Spleen (tissue), 11 donors: ENCODE measurements at regions not wholly inside any gene's neighbourhood (a gene's known extent, or its start where the extent isn't known, plus 50 kb on each side); places are given as distances from the start of the nearest gene placed in this dataset.

ENCODE experiments used
- DNase-seq: peaks from one replicate; pipeline ENCODE4 v3.0.0-alpha.2; 2020
- H3K27ac ChIP-seq, 8 donors: fragments of 200-600 bp; sonication (generic) in 7 of 8; 1 replicate in 4 of 8; 2 replicates in 4 of 8; pipeline versions ENCODE4 v1.5.0 to v1.8.0; 2016 to 2021; ENCODE audit warnings: inconsistent platforms in 4 of 8, mild to moderate bottlenecking in 4 of 8, moderate library complexity in 1 of 8
- H3K27me3 ChIP-seq, 7 donors: fragments of 200-600 bp; sonication (generic) in 6 of 7; replicated peaks in 1 of 7; 1 replicate in 4 of 7; 2 replicates in 3 of 7; pipeline versions ENCODE4 v1.5.0 to v1.8.0; 2016 to 2021; ENCODE audit warnings: inconsistent platforms in 3 of 7, mild to moderate bottlenecking in 1 of 7
- H3K36me3 ChIP-seq, 6 donors: fragments of 200-600 bp; sonication (generic) in 5 of 6; 1 replicate in 4 of 6; 2 replicates in 2 of 6; pipeline versions ENCODE4 v1.5.0 to v1.8.0; 2016 to 2021; ENCODE audit warnings: inconsistent platforms in 2 of 6
- H3K4me1 ChIP-seq, 6 donors: fragments of 200-600 bp; sonication (generic) in 5 of 6; 1 replicate in 3 of 6; 2 replicates in 3 of 6; pipeline versions ENCODE4 v1.5.0 to v1.8.0; 2016 to 2021; ENCODE audit warnings: inconsistent platforms in 3 of 6
- H3K4me3 ChIP-seq, 8 donors: fragments of 200-600 bp; sonication (generic) in 7 of 8; 1 replicate in 4 of 8; 2 replicates in 4 of 8; pipeline versions ENCODE4 v1.5.0 to v1.8.0; 2016 to 2021; ENCODE audit warnings: inconsistent platforms in 4 of 8, mild to moderate bottlenecking in 4 of 8, moderate library complexity in 2 of 8
- H3K9me3 ChIP-seq, 8 donors: fragments of 200-600 bp; sonication (generic) in 7 of 8; 1 replicate in 4 of 8; 2 replicates in 4 of 8; pipeline versions ENCODE4 v1.5.0 to v1.8.0; 2016 to 2021; ENCODE audit warnings: inconsistent platforms in 4 of 8
- CTCF ChIP-seq, 11 experiments: fragments of 200-600 bp in 7 of 11; fragments of 450-650 bp in 4 of 11; sonication (generic) in 4 of 11; IDR thresholded peaks in 8 of 11; conservative IDR thresholded peaks in 3 of 11; 1 replicate in 7 of 11; 2 replicates in 4 of 11; pipeline versions ENCODE4 v1.4.0 to v1.8.0; 2016 to 2021; ENCODE audit warnings: antibody characterized with exemption in 11 of 11, inconsistent platforms in 4 of 11, mild to moderate bottlenecking in 1 of 11
- POLR2A ChIP-seq, 3 donors: fragments of 450-650 bp; IDR thresholded peaks; one replicate each; pipeline ENCODE4 v1.5.1; 2017; ENCODE audit warnings: antibody characterized with exemption in 3 of 3, mild to moderate bottlenecking in 1 of 3
- POLR2AphosphoS5 ChIP-seq, 3 donors: sonication (generic); formaldehyde crosslinking; IDR thresholded peaks; one replicate each; pipeline ENCODE4 v1.5.1; 2017; ENCODE audit warnings: antibody characterized with exemption in 3 of 3
- WGBS, 5 donors: extraction: QIAGEN DNeasy Blood & Tissue Kit in 3 of 5; methylation state at CpG; one replicate each; pipeline versions ENCODE4 v1.1.5 to v1.1.7; 2013 to 2018; 5-methylcytosine and 5-hydroxymethylcytosine counted together
- intact Hi-C: fragments of 100-400 bp; cut with DNase I; formaldehyde crosslinking; loops from one replicate; pipeline ENCODE4 v1.15.0; 2023; ENCODE audit warnings: low total_unique reads
- donor health status: healthy with polysubstance abuse.
- donor health status: DM: no; HTN: no; CAD: no; lungs with moderate emphysema.
- donor health status: DM: no; HTN: no; CAD: no.
- donor health status: Bipolar disorder and iron deficiency.
- donor health status: healthy.
- donor health status: DM: no; HTN: no; CAD: no.
- donor health status: DM: yes; HTN: yes; CAD: no.

- Histone ChIP-seq H3K4me3 (no peak overlapping the region), H3K4me1 (no peaks in the 10 kb centered on the region), H3K27me3 (no peaks in the 10 kb centered on the region), H3K36me3 (no peaks in the 10 kb centered on the region), H3K27ac (no peak overlapping the region), H3K9me3 (peaks cover 0 to 3% (median 0%) of the 10 kb centered on the region in 8 donors)
- DNase-seq: no peak
- TF ChIP-seq POLR2A (IDR thresholded peaks at IDR 0.05) (no peak), POLR2AphosphoS5 (IDR thresholded peaks at IDR 0.05) (no peak), CTCF (IDR thresholded peaks at IDR 0.05 in 8 of 11, conservative IDR thresholded peaks at IDR 0.05 in 3 of 11) (no peak)
- intact Hi-C loops: no loop called here
Measured at GRCh38 chrX:46034868-46035267, 510.4 kb downstream of the ZNF674 start.

- intact Hi-C loops: no loop called here
Measured at GRCh38 chrX:46029777-46030176, 515.4 kb downstream of the ZNF674 start.

GRCh38 chrX:46016296-46016695, 528.9 kb downstream of the ZNF674 start:
- 74 to 94% (median 93%) methylated on average over 18 of the region's 18 CpGs for WGBS, 5 donors
- no peak overlapping the region for H3K27ac ChIP-seq
- no peaks in the 10 kb centered on the region for H3K4me1 ChIP-seq
- DNase-seq: no peak
- no peaks in the 10 kb centered on the region for H3K36me3 ChIP-seq
- intact Hi-C loops: no loop called here
- no peaks in the 10 kb centered on the region for H3K9me3 ChIP-seq
- H3K27me3 ChIP-seq: peaks cover 0 to 29% (median 0%) of the 10 kb centered on the region in 7 donors
- TF ChIP-seq CTCF (IDR thresholded peaks at IDR 0.05 in 8 of 11, conservative IDR thresholded peaks at IDR 0.05 in 3 of 11) (no peak), POLR2A (IDR thresholded peaks at IDR 0.05) (no peak), POLR2AphosphoS5 (IDR thresholded peaks at IDR 0.05) (no peak)
- H3K4me3 ChIP-seq: no peak overlapping the region

More at GRCh38 chrX:46029777-46030176, 515.4 kb downstream of the ZNF674 start:
- Histone ChIP-seq H3K27ac (no peak overlapping the region), H3K4me3 (no peak overlapping the region), H3K4me1 (no peaks in the 10 kb centered on the region), H3K36me3 (no peaks in the 10 kb centered on the region), H3K9me3 (peaks cover 0 to 4% (median 0%) of the 10 kb centered on the region in 8 donors), H3K27me3 (no peaks in the 10 kb centered on the region)
- WGBS, 5 donors: 87 to 100% (median 96%) methylated on average over 1 of the region's 1 CpG
- TF ChIP-seq POLR2AphosphoS5 (IDR thresholded peaks at IDR 0.05) (no peak), CTCF (IDR thresholded peaks at IDR 0.05 in 8 of 11, conservative IDR thresholded peaks at IDR 0.05 in 3 of 11) (no peak), POLR2A (IDR thresholded peaks at IDR 0.05) (no peak)
- no peak for DNase-seq

- DNase-seq: no peak
- intact Hi-C loops: no loop called here
- 55 to 87% (median 63%) methylated on average over 2 of the region's 2 CpGs for WGBS, 5 donors
- Histone ChIP-seq H3K4me1 (no peaks in the 10 kb centered on the region), H3K36me3 (no peaks in the 10 kb centered on the region), H3K4me3 (no peak overlapping the region), H3K27ac (no peak overlapping the region), H3K27me3 (peaks cover 0 to 29% (median 0%) of the 10 kb centered on the region in 7 donors), H3K9me3 (no peaks in the 10 kb centered on the region)
- TF ChIP-seq POLR2AphosphoS5 (IDR thresholded peaks at IDR 0.05) (no peak), POLR2A (IDR thresholded peaks at IDR 0.05) (no peak), CTCF (IDR thresholded peaks at IDR 0.05 in 8 of 11, conservative IDR thresholded peaks at IDR 0.05 in 3 of 11) (no peak)
Measured at GRCh38 chrX:46015653-46016052, 529.6 kb downstream of the ZNF674 start.
